ENCODE measurements at regions not wholly inside any gene's neighbourhood (a gene's known extent, or its start where the extent isn't known, plus 50 kb on each side); places are given as distances from the start of the nearest gene placed in this dataset.
A peak's percentile ranks its signal among the peaks of the same experiment; 100 is the strongest.

- no peak for DNase-seq
These were observed 291.2 kb downstream of the CDH26 start for GRCh38 chr20:60249436-60249835.

GRCh38 chr20:60250251-60250650, 292.0 kb downstream of the CDH26 start:
- no peak for DNase-seq

- DNase-seq = no peak
These were observed 294.6 kb downstream of the CDH26 start for GRCh38 chr20:60252866-60253265.

GRCh38 chr20:60253471-60253870, 295.2 kb downstream of the CDH26 start:
- DNase-seq = no peak

- DNase-seq = no peak
These were observed 296.7 kb downstream of the CDH26 start for GRCh38 chr20:60254901-60255411.

GRCh38 chr20:60255415-60255814, 297.2 kb downstream of the CDH26 start:
- no peak for DNase-seq

GRCh38 chr20:60255866-60256265, 297.6 kb downstream of the CDH26 start:
- no peak for DNase-seq

GRCh38 chr20:60256811-60257210, 298.6 kb downstream of the CDH26 start:
- no peak for DNase-seq

GRCh38 chr20:60257671-60258070, 299.4 kb downstream of the CDH26 start:
- DNase-seq = no peak

- no peak for DNase-seq
These were observed 300.1 kb downstream of the CDH26 start for GRCh38 chr20:60258255-60258863.

- no peak for DNase-seq
These were observed 303.1 kb downstream of the CDH26 start for GRCh38 chr20:60261333-60261732.

GRCh38 chr20:60262967-60263603, 304.9 kb downstream of the CDH26 start:
- peak; percentile 43 to 54 for DNase-seq

GRCh38 chr20:60263725-60264709, 305.8 kb downstream of the CDH26 start:
- no peak for DNase-seq

GRCh38 chr20:60266177-60266823, 308.1 kb downstream of the CDH26 start:
- no peak for DNase-seq

- no peak for DNase-seq
These were observed 310.3 kb downstream of the CDH26 start for GRCh38 chr20:60268491-60268890.

- DNase-seq = no peak
These were observed 311.4 kb downstream of the CDH26 start for GRCh38 chr20:60269573-60270162.

- no peak for DNase-seq
These were observed 312.1 kb downstream of the CDH26 start for GRCh38 chr20:60270341-60270740.

- DNase-seq = no peak
These were observed 313.4 kb downstream of the CDH26 start for GRCh38 chr20:60271597-60271996.

- no peak for DNase-seq
These were observed 314.6 kb downstream of the CDH26 start for GRCh38 chr20:60272790-60273189.

- no peak for DNase-seq
These were observed 316.5 kb downstream of the CDH26 start for GRCh38 chr20:60274717-60275116.

- DNase-seq = no peak
These were observed 323.1 kb downstream of the CDH26 start for GRCh38 chr20:60281295-60281694.

- no peak for DNase-seq
These were observed 325.1 kb downstream of the CDH26 start for GRCh38 chr20:60283281-60283680.

Measured in inflammatory macrophage (primary cell).